Astrocyte of the spinal cord (primary cell): ENCODE measurements at regions not wholly inside any gene's neighbourhood (a gene's known extent, or its start where the extent isn't known, plus 50 kb on each side); places are given as distances from the start of the nearest gene placed in this dataset.

ENCODE experiments used
- DNase-seq: peaks from one replicate; pipeline ENCODE4 v3.0.0; 2011; ENCODE audit warnings: low read depth, low spot score
- H3K4me3 ChIP-seq: 2 replicates; pipeline ENCODE4 v1.5.1; 2011; ENCODE audit warnings: low read depth, mild to moderate bottlenecking, low read length, moderate library complexity
- in situ Hi-C: cut with HindIII; loops from 2 replicates; pipeline ENCODE4 v1.10.0; 2017; ENCODE audit warnings: low sequenced_read_pairs
- TF ChIP-seq, protein P1 (sequence below): IDR thresholded peaks from 2 replicates; pipeline ENCODE4 v1.5.1; 2012; ENCODE audit warnings: low read depth, mild to moderate bottlenecking, low read length, inconsistent platforms

- H3K4me3 ChIP-seq: no peak overlapping the region
- in situ Hi-C loops: no loop called here
- DNase-seq: no peak
- TF ChIP-seq, protein P1, sequence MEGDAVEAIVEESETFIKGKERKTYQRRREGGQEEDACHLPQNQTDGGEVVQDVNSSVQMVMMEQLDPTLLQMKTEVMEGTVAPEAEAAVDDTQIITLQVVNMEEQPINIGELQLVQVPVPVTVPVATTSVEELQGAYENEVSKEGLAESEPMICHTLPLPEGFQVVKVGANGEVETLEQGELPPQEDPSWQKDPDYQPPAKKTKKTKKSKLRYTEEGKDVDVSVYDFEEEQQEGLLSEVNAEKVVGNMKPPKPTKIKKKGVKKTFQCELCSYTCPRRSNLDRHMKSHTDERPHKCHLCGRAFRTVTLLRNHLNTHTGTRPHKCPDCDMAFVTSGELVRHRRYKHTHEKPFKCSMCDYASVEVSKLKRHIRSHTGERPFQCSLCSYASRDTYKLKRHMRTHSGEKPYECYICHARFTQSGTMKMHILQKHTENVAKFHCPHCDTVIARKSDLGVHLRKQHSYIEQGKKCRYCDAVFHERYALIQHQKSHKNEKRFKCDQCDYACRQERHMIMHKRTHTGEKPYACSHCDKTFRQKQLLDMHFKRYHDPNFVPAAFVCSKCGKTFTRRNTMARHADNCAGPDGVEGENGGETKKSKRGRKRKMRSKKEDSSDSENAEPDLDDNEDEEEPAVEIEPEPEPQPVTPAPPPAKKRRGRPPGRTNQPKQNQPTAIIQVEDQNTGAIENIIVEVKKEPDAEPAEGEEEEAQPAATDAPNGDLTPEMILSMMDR: no peak
Observed at GRCh38 chr21:32108566-32108965, 170.3 kb downstream of the MIS18A start.

- in situ Hi-C loops: no loop called here
- no peak for DNase-seq
- TF ChIP-seq, protein P1: no peak
- no peak overlapping the region for H3K4me3 ChIP-seq
Observed at GRCh38 chr21:32103361-32103760, 175.5 kb downstream of the MIS18A start.

DNA sequence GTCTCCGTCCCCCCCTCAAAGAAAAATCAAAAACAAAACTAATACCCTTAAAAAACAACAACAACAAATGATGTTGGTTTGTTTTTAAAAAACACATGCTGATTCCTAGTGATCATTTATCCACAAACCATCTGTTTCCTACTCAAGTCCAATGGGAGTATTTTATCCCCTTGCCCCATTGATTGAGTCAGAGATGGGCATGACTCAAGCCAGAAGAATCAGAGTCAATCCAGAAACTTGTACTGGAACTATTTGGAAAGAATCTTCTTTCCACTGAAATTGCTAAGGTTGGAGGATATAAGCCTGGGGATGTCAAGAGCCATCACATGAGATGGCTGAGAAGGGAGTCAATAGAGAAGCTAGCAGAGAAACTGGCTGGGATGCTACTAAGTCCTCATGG, 176.4 kb downstream of the MIS18A start:
- TF ChIP-seq, protein P1: no peak
- DNase-seq: no peak
- H3K4me3 ChIP-seq: no peak overlapping the region
- in situ Hi-C loops: no loop called here

DNA sequence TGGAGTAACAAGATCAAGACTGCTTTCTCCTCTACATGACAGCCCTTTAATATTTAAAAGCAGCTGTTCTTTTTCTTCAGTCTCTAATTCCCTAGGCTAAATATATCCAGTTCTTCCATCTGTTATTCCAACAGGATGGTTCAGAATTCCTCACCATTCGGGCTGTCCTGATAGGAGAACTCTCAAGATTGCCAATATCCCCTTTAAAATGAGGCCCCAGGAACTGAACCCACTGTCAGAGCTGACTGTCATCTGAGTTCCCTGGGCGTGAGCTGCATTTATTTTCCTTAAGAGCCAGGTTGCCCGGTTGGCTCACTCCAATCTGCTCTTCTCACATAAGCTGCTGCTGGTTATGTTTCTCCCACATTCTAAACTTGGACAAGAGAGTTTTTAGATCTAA, 177.6 kb downstream of the MIS18A start:
- in situ Hi-C loops: no loop called here
- TF ChIP-seq, protein P1: no peak
- DNase-seq: no peak
- H3K4me3 ChIP-seq: no peak overlapping the region

DNA sequence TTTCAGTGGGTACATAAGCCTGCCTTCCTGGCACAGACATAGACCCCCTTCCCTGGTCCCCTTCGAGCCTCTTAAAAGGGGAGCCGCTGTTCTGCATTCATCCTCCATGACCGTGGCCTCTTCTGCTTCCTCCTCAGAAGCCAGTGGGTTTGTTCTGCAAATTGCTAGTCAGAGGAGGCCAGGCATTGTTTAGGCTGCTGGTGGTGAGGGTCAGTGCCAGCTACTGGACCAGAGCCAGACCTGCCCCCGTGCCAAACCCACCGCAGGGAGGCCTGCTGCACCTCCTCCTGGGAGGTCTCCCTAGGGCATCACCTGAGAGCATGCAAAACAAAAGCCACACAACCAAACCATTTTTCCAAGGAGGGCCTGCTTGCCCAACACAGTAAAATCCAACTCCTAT, 178.4 kb downstream of the MIS18A start:
- TF ChIP-seq, protein P1: no peak
- H3K4me3 ChIP-seq: no peak overlapping the region
- in situ Hi-C loops: no loop called here
- no peak for DNase-seq

- H3K4me3 ChIP-seq: no peak overlapping the region
- no peak for DNase-seq
- TF ChIP-seq, protein P1: no peak
- in situ Hi-C loops: no loop called here
Observed at GRCh38 chr21:32099812-32100416, 178.9 kb downstream of the MIS18A start.
